SK-N-SH (cell line): ENCODE measurements at regions not wholly inside any gene's neighbourhood (a gene's known extent, or its start where the extent isn't known, plus 50 kb on each side); places are given as distances from the start of the nearest gene placed in this dataset.

Source experiments
- CTCF ChIA-PET: fragments of 300-600, 350-600 bp; formaldehyde crosslinking; extraction: SDS; loops from one replicate; lab custom pipeline; 2021; lab: Yijun Ruan, JAX
- POLR2A ChIA-PET: fragments of 350-600 bp; sonication (Branson Sonifier 250); formaldehyde crosslinking; extraction: SDS; loops from one replicate; lab custom pipeline; 2020; ENCODE audit warnings: antibody characterized with exemption, inconsistent platforms; lab: Yijun Ruan, JAX
- DNase-seq: peaks from one replicate; pipeline ENCODE4 v3.0.0; 2012
- H2AFZ ChIP-seq: fragments of 200-600 bp; sonication (generic); 2 replicates; pipeline ENCODE4 v1.8.1; 2016; ENCODE audit warnings: antibody characterized with exemption, mild to moderate bottlenecking, low read depth
- H3F3A ChIP-seq: fragments of 200-600 bp; sonication (generic); replicated peaks from 2 replicates; pipeline ENCODE3; 2016; ENCODE audit warnings: antibody characterized with exemption, mild to moderate bottlenecking; ENCODE audit not compliant: insufficient read depth
- H3K27ac ChIP-seq, 2 experiments: fragments of 200-500 bp in 1 of 2; fragments of 200-600 bp in 1 of 2; sonication (Bioruptor generic) in 1 of 2; sonication (generic), shearing (Covaris generic) in 1 of 2; 2 replicates each; pipeline versions ENCODE4 v1.5.1 to v1.6.1; 2014 to 2016; ENCODE audit warnings: low read depth in 2 of 2, inconsistent platforms in 1 of 2, low read length in 1 of 2, mild to moderate bottlenecking in 1 of 2, mixed read lengths in 1 of 2
- H3K27me3 ChIP-seq: fragments of 200-600 bp; sonication (generic), shearing (Covaris generic); 2 replicates; pipeline ENCODE4 v1.6.1; 2016; ENCODE audit warnings: mixed run types; ENCODE audit not compliant: insufficient read depth
- H3K36me3 ChIP-seq, 2 experiments: fragments of 200-500 bp in 1 of 2; fragments of 200-600 bp in 1 of 2; sonication (Bioruptor generic) in 1 of 2; sonication (generic) in 1 of 2; replicated peaks in 1 of 2; 2 replicates each; pipeline versions ENCODE3 to v1.5.1; 2014 to 2016; ENCODE audit warnings: low read length in 1 of 2, mild to moderate bottlenecking in 1 of 2; ENCODE audit not compliant: insufficient read depth in 2 of 2, control insufficient read depth in 1 of 2
- H3K4me1 ChIP-seq, 2 experiments: fragments of 200-500 bp in 1 of 2; fragments of 200-600 bp in 1 of 2; sonication (Bioruptor generic) in 1 of 2; sonication (generic), shearing (Covaris generic) in 1 of 2; 2 replicates each; pipeline versions ENCODE4 v1.5.1 to v1.6.1; 2014 to 2016; ENCODE audit warnings: low read depth in 1 of 2, low read length in 1 of 2, mixed run types in 1 of 2; ENCODE audit not compliant: insufficient read depth in 2 of 2, control insufficient read depth in 1 of 2
- H3K4me2 ChIP-seq: fragments of 200-600 bp; sonication (generic), shearing (Covaris generic); 2 replicates; pipeline ENCODE4 v1.6.1; 2017; ENCODE audit warnings: mixed run types
- H3K4me3 ChIP-seq, 2 experiments: fragments of 200-500 bp in 1 of 2; fragments of 200-600 bp in 1 of 2; sonication (Bioruptor generic) in 1 of 2; sonication (generic), shearing (Covaris generic) in 1 of 2; 2 replicates each; pipeline versions ENCODE4 v1.5.1 to v1.8.1; 2014 to 2016; ENCODE audit warnings: low read depth in 2 of 2, inconsistent platforms in 1 of 2, low read length in 1 of 2, mild to moderate bottlenecking in 1 of 2, mixed read lengths in 1 of 2, moderate library complexity in 1 of 2
- H3K79me2 ChIP-seq: fragments of 200-600 bp; sonication (generic); 2 replicates; pipeline ENCODE4 v1.8.1; 2017; ENCODE audit warnings: mild to moderate bottlenecking; ENCODE audit not compliant: insufficient read depth
- H3K9ac ChIP-seq: fragments of 200-600 bp; sonication (generic); 2 replicates; pipeline ENCODE4 v1.6.1; 2017; ENCODE audit warnings: mixed run types
- H3K9me2 ChIP-seq: fragments of 200-600 bp; sonication (generic); 2 replicates; pipeline ENCODE4 v1.6.1; 2017; ENCODE audit warnings: mixed run types
- H3K9me3 ChIP-seq: fragments of 200-600 bp; sonication (generic); 2 replicates; pipeline ENCODE4 v1.6.1; 2017; ENCODE audit warnings: mixed run types, mild to moderate bottlenecking, moderate library complexity
- H4K20me1 ChIP-seq: fragments of 200-600 bp; sonication (generic); 2 replicates; pipeline ENCODE4 v1.6.1; 2017; ENCODE audit warnings: mild to moderate bottlenecking, mixed run types; ENCODE audit not compliant: insufficient read depth
- CHD2 ChIP-seq: fragments of 150-350 bp; IDR thresholded peaks from 2 replicates; pipeline ENCODE4 v1.6.1; 2018; ENCODE audit warnings: low read length; ENCODE audit not compliant: partially characterized antibody
- CTCF ChIP-seq: fragments of 200-600 bp; sonication (generic); IDR thresholded peaks from 2 replicates; pipeline ENCODE4 v1.6.1; 2017; ENCODE audit warnings: antibody characterized with exemption, mild to moderate bottlenecking, moderate library complexity
- ELF1 ChIP-seq: IDR thresholded peaks from 2 replicates; pipeline ENCODE4 v1.4.0; 2012
- EP300 ChIP-seq, 2 experiments: IDR thresholded peaks; 2 replicates each; pipeline versions ENCODE4 v1.4.0 to v1.6.1; 2012; ENCODE audit warnings: borderline replicate concordance in 1 of 2, low read depth in 1 of 2, low read length in 1 of 2
- FOSL2 ChIP-seq: IDR thresholded peaks from 2 replicates; pipeline ENCODE4 v1.4.0; 2012; ENCODE audit warnings: low read depth, mild to moderate bottlenecking, moderate library complexity, borderline replicate concordance
- FOXJ3 ChIP-seq: sonication (generic); formaldehyde crosslinking; IDR thresholded peaks from 2 replicates; pipeline ENCODE4 v1.5.1; 2020; ENCODE audit warnings: mild to moderate bottlenecking, missing genetic modification reagents
- IRF3 ChIP-seq: fragments of 150-350 bp; IDR thresholded peaks from 2 replicates; pipeline ENCODE4 v1.6.1; 2016; ENCODE audit warnings: mild to moderate bottlenecking, low read depth, low read length
- MAX ChIP-seq: IDR thresholded peaks from 2 replicates; pipeline ENCODE4 v1.4.0; 2012; ENCODE audit warnings: low read depth
- MEF2A ChIP-seq: IDR thresholded peaks from 2 replicates; pipeline ENCODE4 v1.4.0; 2012; ENCODE audit warnings: low read depth, borderline replicate concordance
- POLR2AphosphoS5 ChIP-seq: IDR thresholded peaks from 2 replicates; pipeline ENCODE4 v1.6.1; 2012; ENCODE audit warnings: low read depth, low read length
- TAF1 ChIP-seq: IDR thresholded peaks from 2 replicates; pipeline ENCODE4 v1.6.1; 2012; ENCODE audit warnings: low read depth, mild to moderate bottlenecking, low read length, moderate library complexity, borderline replicate concordance
- WGBS: methylation state at CpG from one replicate; pipeline ENCODE4 v1.1.6; 2017; ENCODE audit warnings: low lambda C conversion rate; 5-methylcytosine and 5-hydroxymethylcytosine counted together

GRCh38 chr11:82176365-82176764, 557.3 kb downstream of the FAM181B start:
- H3F3A ChIP-seq: no peaks in the 10 kb centered on the region
- H3K4me3 ChIP-seq: no peak overlapping the region
- no peak overlapping the region for H2AFZ ChIP-seq
- POLR2A ChIA-PET: no interaction called here
- no peak for DNase-seq
- CTCF ChIA-PET: no interaction called here
- no peaks in the 10 kb centered on the region for H4K20me1 ChIP-seq
- H3K4me2 ChIP-seq: no peak overlapping the region
- H3K4me1 ChIP-seq: no peaks in the 10 kb centered on the region
- no peak overlapping the region for H3K9ac ChIP-seq
- H3K9me3 ChIP-seq: no peaks in the 10 kb centered on the region
- WGBS: 17% methylated on average over 2 of the region's 2 CpGs
- H3K27me3 ChIP-seq: no peaks in the 10 kb centered on the region
- TF ChIP-seq TAF1: no peak
- TF ChIP-seq MAX: no peak
- TF ChIP-seq CHD2: no peak
- no peak for TF ChIP-seq POLR2AphosphoS5
- no peak for TF ChIP-seq IRF3
- TF ChIP-seq ELF1: no peak
- TF ChIP-seq EP300 (IDR thresholded peaks at IDR 0.05; ENCODE audit: borderline replicate concordance in 1 of 2, low read depth in 1 of 2, low read length in 1 of 2): no peak
- no peak for TF ChIP-seq FOXJ3 (CRISPR knock-in tag)
- TF ChIP-seq MEF2A: no peak
- no peaks in the 10 kb centered on the region for H3K36me3 ChIP-seq
- no peaks in the 10 kb centered on the region for H3K79me2 ChIP-seq
- no peaks in the 10 kb centered on the region for H3K9me2 ChIP-seq
- H3K27ac ChIP-seq: no peak overlapping the region

GRCh38 chr11:82174610-82175009, 559.1 kb downstream of the FAM181B start:
- Histone ChIP-seq H3K9me2 (no peaks in the 10 kb centered on the region), H3K4me3 (no peak overlapping the region), H4K20me1 (no peaks in the 10 kb centered on the region), H3K4me1 (no peaks in the 10 kb centered on the region), H2AFZ (no peak overlapping the region), H3F3A (no peaks in the 10 kb centered on the region), H3K4me2 (no peak overlapping the region), H3K36me3 (no peaks in the 10 kb centered on the region), H3K79me2 (no peaks in the 10 kb centered on the region)
- no peak for DNase-seq
- TF ChIP-seq CTCF (peak; percentile 47), FOSL2 (no peak)
- TF ChIP-seq, all 33 proteins: peak for 1
- Histone ChIP-seq H3K27me3 (no peaks in the 10 kb centered on the region), H3K9me3 (no peaks in the 10 kb centered on the region), H3K27ac (no peak overlapping the region), H3K9ac (no peak overlapping the region)
- WGBS: 58% methylated on average over 2 of the region's 2 CpGs
- ChIA-PET POLR2A (no interaction called here), CTCF (interaction anchor here (1.0 to 1.1 kb wide), 2 partner anchors 19 to 24 kb away, joined by 3 to 4 read pairs; no protein-coding TSS in a partner anchor)
